BJ (cell line): ENCODE measurements at regions not wholly inside any gene's neighbourhood (a gene's known extent, or its start where the extent isn't known, plus 50 kb on each side); places are given as distances from the start of the nearest gene placed in this dataset.
"Not testable (repeated sequence)": the region's sequence is repeated elsewhere in the genome, so short reads cannot be mapped to it uniquely, and the experiment has no call there.

Source experiments
- CTCF ChIA-PET: fragments of 350-600 bp; formaldehyde crosslinking; extraction: SDS; loops from one replicate; lab custom pipeline; 2021; ENCODE audit warnings: antibody characterized with exemption, inconsistent platforms; lab: Yijun Ruan, JAX
- POLR2A ChIA-PET: fragments of 300-600 bp; sonication (Branson Sonifier 250); formaldehyde crosslinking; extraction: SDS; loops from one replicate; lab custom pipeline; 2021; ENCODE audit warnings: antibody characterized with exemption; lab: Charles Lee
- DNase-seq: peaks from one replicate; pipeline ENCODE4 v3.0.0-alpha.2; 2011; ENCODE audit warnings: low read depth
- H3K27me3 ChIP-seq: 2 replicates; pipeline ENCODE4 v1.6.0; 2011; ENCODE audit warnings: low read length; ENCODE audit not compliant: control insufficient read depth, insufficient read depth
- H3K36me3 ChIP-seq: 2 replicates; pipeline ENCODE4 v1.5.1; 2011; ENCODE audit warnings: low read length; ENCODE audit not compliant: control insufficient read depth, insufficient read depth
- H3K4me3 ChIP-seq: 2 replicates; pipeline ENCODE4 v1.5.1; 2011; ENCODE audit warnings: low read depth, mild to moderate bottlenecking, control low read depth, low read length
- CTCF ChIP-seq: IDR thresholded peaks from 2 replicates; pipeline ENCODE4 v1.5.1; 2011; ENCODE audit warnings: low read depth, mild to moderate bottlenecking, control low read depth, inconsistent platforms, low read length, moderate library complexity; ENCODE audit not compliant: insufficient read depth

GRCh38 chr15:26261966-26262365 lies 398.8 kb upstream of the ATP10A start:
- CTCF ChIA-PET, result interaction anchor here (1.1 to 1.7 kb wide), 3 partner anchors 329 to 757 kb away, joined by 3 to 5 read pairs (median 5); no protein-coding TSS in a partner anchor
- H3K27me3 ChIP-seq, result no peaks in the 10 kb centered on the region
- no peak for DNase-seq
- POLR2A ChIA-PET, result no interaction called here
- TF ChIP-seq CTCF, result no peak
- no peak overlapping the region for H3K4me3 ChIP-seq
- H3K36me3 ChIP-seq, result no peaks in the 10 kb centered on the region

- DNase-seq, result no peak
- ChIA-PET POLR2A (no interaction called here), CTCF (interaction anchor here (1.1 to 2.2 kb wide), 6 partner anchors 174 to 757 kb away, joined by 3 to 16 read pairs (median 5); no protein-coding TSS in a partner anchor)
- H3K36me3 ChIP-seq, result no peaks in the 10 kb centered on the region
- no peaks in the 10 kb centered on the region for H3K27me3 ChIP-seq
- H3K4me3 ChIP-seq, result no peak overlapping the region
- no peak for TF ChIP-seq CTCF
Measured at GRCh38 chr15:26261413-26261812, 398.3 kb upstream of the ATP10A start.

- ChIA-PET POLR2A (no interaction called here), CTCF (interaction anchor here (0.6 to 2.2 kb wide), 13 partner anchors 13 to 928 kb away, joined by 3 to 16 read pairs (median 4); no protein-coding TSS in a partner anchor)
- peak; percentile 84 for TF ChIP-seq CTCF
- no peak overlapping the region for H3K4me3 ChIP-seq
- H3K27me3 ChIP-seq, result no peaks in the 10 kb centered on the region
- no peak for DNase-seq
- no peaks in the 10 kb centered on the region for H3K36me3 ChIP-seq
Measured at GRCh38 chr15:26260517-26261133, 397.5 kb upstream of the ATP10A start.

- no peak overlapping the region for H3K4me3 ChIP-seq
- no peaks in the 10 kb centered on the region for H3K36me3 ChIP-seq
- DNase-seq, result no peak
- ChIA-PET CTCF (interaction anchor here (1.1 to 2.2 kb wide), 3 partner anchors 188 to 751 kb away, joined by 3 to 16 read pairs (median 4); no protein-coding TSS in a partner anchor), POLR2A (no interaction called here)
- TF ChIP-seq CTCF, result no peak
- H3K27me3 ChIP-seq, result no peaks in the 10 kb centered on the region
Measured at GRCh38 chr15:26259581-26259980, 396.5 kb upstream of the ATP10A start.

GRCh38 chr15:26244782-26245181 lies 381.7 kb upstream of the ATP10A start:
- POLR2A ChIA-PET, CTCF ChIA-PET, H3K36me3 ChIP-seq, H3K27me3 ChIP-seq, H3K4me3 ChIP-seq, DNase-seq: not testable (repeated sequence)
